Neural cell (in vitro differentiated cells): ENCODE measurements at regions not wholly inside any gene's neighbourhood (a gene's known extent, or its start where the extent isn't known, plus 50 kb on each side); places are given as distances from the start of the nearest gene placed in this dataset.

Experiments
- EP300 ChIP-seq: fragments of 450-650 bp; conservative IDR thresholded peaks from 2 replicates; pipeline ENCODE4 v1.6.1; 2014; ENCODE audit warnings: antibody characterized with exemption, mild to moderate bottlenecking, moderate library complexity; ENCODE audit not compliant: poor library complexity, severe bottlenecking
- EZH2 ChIP-seq: fragments of 200-600, 300-800 bp; shearing (Covaris generic), sonication (generic); IDR thresholded peaks from 2 replicates; pipeline ENCODE4 v1.6.1; 2014; ENCODE audit warnings: antibody characterized with exemption, low read length, borderline replicate concordance, mild to moderate bottlenecking; ENCODE audit not compliant: insufficient read depth, poor library complexity, severe bottlenecking
- MXI1 ChIP-seq: fragments of 450-650 bp; conservative IDR thresholded peaks from 2 replicates; pipeline ENCODE4 v1.6.1; 2014; ENCODE audit warnings: antibody characterized with exemption, mild to moderate bottlenecking; ENCODE audit not compliant: poor library complexity, severe bottlenecking
- POLR2AphosphoS5 ChIP-seq: IDR thresholded peaks from 2 replicates; pipeline ENCODE4 v1.6.1; 2012
- REST ChIP-seq: IDR thresholded peaks from 2 replicates; pipeline ENCODE4 v1.6.1; 2012; ENCODE audit warnings: borderline replicate concordance
- SMC3 ChIP-seq: fragments of 450-650 bp; conservative IDR thresholded peaks from 2 replicates; pipeline ENCODE4 v1.6.1; 2014; ENCODE audit warnings: antibody characterized with exemption, mild to moderate bottlenecking, moderate library complexity; ENCODE audit not compliant: poor library complexity
- TAF1 ChIP-seq: IDR thresholded peaks from 2 replicates; pipeline ENCODE4 v1.6.1; 2012; ENCODE audit warnings: low read depth
- TF ChIP-seq, protein P1 (sequence below): fragments of 450-650 bp; IDR thresholded peaks from 2 replicates; pipeline ENCODE4 v1.5.1; 2014; ENCODE audit warnings: antibody characterized with exemption, mild to moderate bottlenecking, moderate library complexity; ENCODE audit not compliant: poor library complexity, severe bottlenecking

- TF ChIP-seq, protein P1, sequence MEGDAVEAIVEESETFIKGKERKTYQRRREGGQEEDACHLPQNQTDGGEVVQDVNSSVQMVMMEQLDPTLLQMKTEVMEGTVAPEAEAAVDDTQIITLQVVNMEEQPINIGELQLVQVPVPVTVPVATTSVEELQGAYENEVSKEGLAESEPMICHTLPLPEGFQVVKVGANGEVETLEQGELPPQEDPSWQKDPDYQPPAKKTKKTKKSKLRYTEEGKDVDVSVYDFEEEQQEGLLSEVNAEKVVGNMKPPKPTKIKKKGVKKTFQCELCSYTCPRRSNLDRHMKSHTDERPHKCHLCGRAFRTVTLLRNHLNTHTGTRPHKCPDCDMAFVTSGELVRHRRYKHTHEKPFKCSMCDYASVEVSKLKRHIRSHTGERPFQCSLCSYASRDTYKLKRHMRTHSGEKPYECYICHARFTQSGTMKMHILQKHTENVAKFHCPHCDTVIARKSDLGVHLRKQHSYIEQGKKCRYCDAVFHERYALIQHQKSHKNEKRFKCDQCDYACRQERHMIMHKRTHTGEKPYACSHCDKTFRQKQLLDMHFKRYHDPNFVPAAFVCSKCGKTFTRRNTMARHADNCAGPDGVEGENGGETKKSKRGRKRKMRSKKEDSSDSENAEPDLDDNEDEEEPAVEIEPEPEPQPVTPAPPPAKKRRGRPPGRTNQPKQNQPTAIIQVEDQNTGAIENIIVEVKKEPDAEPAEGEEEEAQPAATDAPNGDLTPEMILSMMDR = no peak
- TF ChIP-seq POLR2AphosphoS5 (no peak), TAF1 (no peak), EZH2 (no peak), REST (no peak), EP300 (no peak), MXI1 (no peak), SMC3 (no peak)
Measured at GRCh38 chr16:86337138-86337537, 173.2 kb upstream of the FOXF1 start.
